HG03196 (cell line): ENCODE measurements at regions not wholly inside any gene's neighbourhood (a gene's known extent, or its start where the extent isn't known, plus 50 kb on each side); places are given as distances from the start of the nearest gene placed in this dataset.

Source experiments
- ATAC-seq: cut with Tn5 transposase; IDR thresholded peaks from one replicate; pipeline ENCODE4 v1.9.1; 2021; ENCODE audit not compliant: unreplicated experiment

GRCh38 chr9:75830303-75830702 lies 60.2 kb upstream of the PCSK5 start:
- no peak for ATAC-seq

DNA sequence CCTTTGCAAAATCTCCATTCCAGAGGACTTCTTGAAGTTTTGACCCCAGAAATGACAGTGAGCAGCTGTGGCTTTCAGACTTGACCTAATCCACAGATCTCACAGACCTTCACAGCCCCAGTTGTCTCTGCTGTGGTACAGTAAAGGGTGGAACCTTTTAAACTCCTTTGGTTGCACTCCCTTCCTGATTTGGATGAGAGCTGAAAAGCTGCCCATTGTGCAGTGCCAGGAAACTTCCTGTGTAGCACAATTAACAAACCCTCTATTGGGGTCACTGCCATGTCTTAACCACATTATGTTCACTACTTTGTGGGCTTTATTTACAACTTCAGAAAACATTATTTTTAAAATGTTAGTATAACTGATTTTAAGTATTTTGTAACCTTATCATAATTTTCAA lies 56.7 kb upstream of the PCSK5 start:
- no peak for ATAC-seq

DNA sequence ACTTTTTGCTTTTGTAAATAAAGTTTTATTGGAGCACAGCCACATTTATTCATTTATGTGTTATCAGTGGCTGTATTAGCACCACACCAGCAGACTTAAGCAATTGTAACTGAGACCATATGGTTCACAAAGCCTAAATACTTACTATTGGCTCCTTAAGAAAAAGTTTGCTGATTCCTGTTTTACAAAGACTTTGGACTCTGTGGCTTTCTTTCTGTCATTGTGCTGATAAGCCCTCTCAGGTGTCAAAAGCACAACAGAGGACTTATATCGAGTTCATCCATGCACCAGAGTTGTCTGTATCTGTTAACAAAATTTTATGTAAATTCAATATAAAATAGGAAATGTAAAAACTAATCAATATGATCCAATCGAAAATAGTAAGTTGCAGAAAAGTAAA lies 55.6 kb upstream of the PCSK5 start:
- ATAC-seq, result no peak
